ENCODE measurements at regions not wholly inside any gene's neighbourhood (a gene's known extent, or its start where the extent isn't known, plus 50 kb on each side); places are given as distances from the start of the nearest gene placed in this dataset.

DNA sequence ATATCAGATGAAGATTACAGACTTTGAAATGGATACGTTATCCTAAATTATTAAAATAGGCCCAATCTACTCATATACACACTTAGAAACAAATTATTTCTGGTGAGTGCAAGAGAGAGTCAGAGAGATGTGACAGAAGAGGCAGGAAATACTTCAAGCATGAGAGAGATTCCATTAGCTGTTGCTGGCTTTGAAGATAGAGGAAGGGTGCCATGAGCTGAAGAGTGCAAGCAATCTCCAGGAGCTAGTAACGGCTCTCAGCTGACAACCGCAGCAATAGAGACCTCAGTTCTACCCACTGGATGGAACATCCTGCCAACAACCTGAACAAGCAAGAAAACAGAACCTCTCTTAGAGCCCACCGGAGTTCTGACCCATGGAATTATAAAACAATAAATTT is 270.7 kb upstream of the SLITRK3 start:
- H3K27ac ChIP-seq (ENCODE audit: low read depth in 1 of 2, low read length in 1 of 2) = no peak overlapping the region
- WGBS, 2 donors = 65 to 82% methylated on average over 4 of the region's 4 CpGs
- DNase-seq (peak in 1 of 3 donors; percentile 57), ATAC-seq (ENCODE audit: insufficient read depth, low FRiP score) (no peak)
- TF ChIP-seq, protein P1, sequence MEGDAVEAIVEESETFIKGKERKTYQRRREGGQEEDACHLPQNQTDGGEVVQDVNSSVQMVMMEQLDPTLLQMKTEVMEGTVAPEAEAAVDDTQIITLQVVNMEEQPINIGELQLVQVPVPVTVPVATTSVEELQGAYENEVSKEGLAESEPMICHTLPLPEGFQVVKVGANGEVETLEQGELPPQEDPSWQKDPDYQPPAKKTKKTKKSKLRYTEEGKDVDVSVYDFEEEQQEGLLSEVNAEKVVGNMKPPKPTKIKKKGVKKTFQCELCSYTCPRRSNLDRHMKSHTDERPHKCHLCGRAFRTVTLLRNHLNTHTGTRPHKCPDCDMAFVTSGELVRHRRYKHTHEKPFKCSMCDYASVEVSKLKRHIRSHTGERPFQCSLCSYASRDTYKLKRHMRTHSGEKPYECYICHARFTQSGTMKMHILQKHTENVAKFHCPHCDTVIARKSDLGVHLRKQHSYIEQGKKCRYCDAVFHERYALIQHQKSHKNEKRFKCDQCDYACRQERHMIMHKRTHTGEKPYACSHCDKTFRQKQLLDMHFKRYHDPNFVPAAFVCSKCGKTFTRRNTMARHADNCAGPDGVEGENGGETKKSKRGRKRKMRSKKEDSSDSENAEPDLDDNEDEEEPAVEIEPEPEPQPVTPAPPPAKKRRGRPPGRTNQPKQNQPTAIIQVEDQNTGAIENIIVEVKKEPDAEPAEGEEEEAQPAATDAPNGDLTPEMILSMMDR (IDR thresholded peaks at IDR 0.05; ENCODE audit: control extremely low read depth, extremely low read depth) = no peak
- no peaks in the 10 kb centered on the region for H3K36me3 ChIP-seq (ENCODE audit: control insufficient read depth in 4 of 4, insufficient read depth in 4 of 4, low read length in 4 of 4)
- no peak overlapping the region for H3K9ac ChIP-seq (ENCODE audit: insufficient read depth in 1 of 2, low read length in 2 of 2)
- no peak overlapping the region for H3K4me3 ChIP-seq
- no peaks in the 10 kb centered on the region for H3K27me3 ChIP-seq (ENCODE audit: control insufficient read depth in 3 of 3, insufficient read depth in 3 of 3, low read length in 2 of 3)
- H3K9me3 ChIP-seq (ENCODE audit: control insufficient read depth in 4 of 4, insufficient read depth in 3 of 4, low read length in 3 of 4) = no peaks in the 10 kb centered on the region
- H3K4me1 ChIP-seq (ENCODE audit: control insufficient read depth in 5 of 5, insufficient read depth in 5 of 5, low read length in 5 of 5) = peaks cover 0 to 13% (median 0%) of the 10 kb centered on the region in 5 donors

DNA sequence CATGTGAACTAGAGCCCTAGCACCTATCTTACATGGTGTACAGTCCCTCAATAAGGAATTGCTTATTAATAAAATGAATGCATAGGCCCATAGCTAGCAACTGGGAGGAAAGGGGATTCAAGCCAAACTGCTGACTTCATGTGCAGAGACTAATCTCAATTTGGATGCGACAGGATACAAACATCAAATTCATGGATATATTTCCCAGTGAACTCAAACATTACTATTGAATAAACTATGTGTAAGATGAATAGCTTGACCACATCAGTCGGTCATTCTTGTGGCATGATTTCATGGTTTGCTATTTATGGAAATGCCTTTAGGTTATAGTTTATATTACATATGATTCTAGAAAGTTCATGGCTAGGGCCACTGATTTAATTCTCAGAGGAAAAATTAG is 268.6 kb upstream of the SLITRK3 start:
- ATAC-seq (ENCODE audit: insufficient read depth, low FRiP score) = no peak
- Histone ChIP-seq H3K4me3 (no peak overlapping the region), H3K9me3 (ENCODE audit: control insufficient read depth in 4 of 4, insufficient read depth in 3 of 4, low read length in 3 of 4) (no peaks in the 10 kb centered on the region), H3K27me3 (ENCODE audit: control insufficient read depth in 3 of 3, insufficient read depth in 3 of 3, low read length in 2 of 3) (no peaks in the 10 kb centered on the region), H3K4me1 (ENCODE audit: control insufficient read depth in 5 of 5, insufficient read depth in 5 of 5, low read length in 5 of 5) (peaks cover 0 to 16% (median 0%) of the 10 kb centered on the region in 5 donors), H3K9ac (ENCODE audit: insufficient read depth in 1 of 2, low read length in 2 of 2) (no peak overlapping the region), H3K27ac (ENCODE audit: low read depth in 1 of 2, low read length in 1 of 2) (no peak overlapping the region), H3K36me3 (ENCODE audit: control insufficient read depth in 4 of 4, insufficient read depth in 4 of 4, low read length in 4 of 4) (no peaks in the 10 kb centered on the region)
- peak in 1 of 3 donors; percentile 29 for DNase-seq
- TF ChIP-seq, protein P1 (IDR thresholded peaks at IDR 0.05; ENCODE audit: control extremely low read depth, extremely low read depth) = no peak
- WGBS, 2 donors = 72 to 76% methylated on average over 2 of the region's 2 CpGs

DNA sequence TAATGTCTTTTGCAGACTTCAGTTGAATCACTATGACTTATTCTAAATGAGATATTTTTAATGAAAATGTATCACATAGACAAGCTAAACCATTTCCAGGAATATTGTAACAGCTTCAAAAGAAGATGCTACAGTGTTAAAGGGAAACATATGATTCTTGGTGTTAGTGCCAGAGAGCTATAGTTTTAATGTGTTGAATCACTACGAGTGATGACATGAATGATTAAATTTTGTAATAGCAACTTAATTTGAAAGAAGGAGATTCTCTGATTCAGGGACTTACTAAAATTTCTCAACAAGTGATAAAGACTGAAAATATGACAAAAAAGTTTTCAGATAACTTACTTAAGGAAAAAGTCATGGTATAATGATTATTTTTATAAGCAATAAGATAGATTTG is 267.3 kb upstream of the SLITRK3 start:
- Histone ChIP-seq H3K4me3 (no peak overlapping the region), H3K36me3 (ENCODE audit: control insufficient read depth in 4 of 4, insufficient read depth in 4 of 4, low read length in 4 of 4) (no peaks in the 10 kb centered on the region), H3K27ac (ENCODE audit: low read depth in 1 of 2, low read length in 1 of 2) (no peak overlapping the region), H3K9ac (ENCODE audit: insufficient read depth in 1 of 2, low read length in 2 of 2) (no peak overlapping the region), H3K9me3 (ENCODE audit: control insufficient read depth in 4 of 4, insufficient read depth in 3 of 4, low read length in 3 of 4) (no peaks in the 10 kb centered on the region), H3K4me1 (ENCODE audit: control insufficient read depth in 5 of 5, insufficient read depth in 5 of 5, low read length in 5 of 5) (peaks cover 0 to 16% (median 0%) of the 10 kb centered on the region in 5 donors), H3K27me3 (ENCODE audit: control insufficient read depth in 3 of 3, insufficient read depth in 3 of 3, low read length in 2 of 3) (no peaks in the 10 kb centered on the region)
- WGBS, 2 donors = 73 to 97% methylated on average over 1 of the region's 1 CpG
- ATAC-seq (ENCODE audit: insufficient read depth, low FRiP score) (no peak), DNase-seq (peak in 2 of 3 donors; percentile 13 to 23)
- TF ChIP-seq, protein P1 (IDR thresholded peaks at IDR 0.05; ENCODE audit: control extremely low read depth, extremely low read depth) = no peak
